Left colon (tissue), 2 donors: ENCODE measurements at regions not wholly inside any gene's neighbourhood (a gene's known extent, or its start where the extent isn't known, plus 50 kb on each side); places are given as distances from the start of the nearest gene placed in this dataset.
"Not testable (repeated sequence)": the region's sequence is repeated elsewhere in the genome, so short reads cannot be mapped to it uniquely, and the experiment has no call there.

ENCODE experiments used
- ATAC-seq: fragments of 200-7000 bp; cut with Tn5 transposase; one replicate; pipeline ENCODE4 v1.9.1; 2020; ENCODE audit warnings: mild to moderate bottlenecking, moderate library complexity
- DNase-seq, 2 donors: peaks; one replicate each; pipeline ENCODE4 v3.0.0-alpha.2; 2020
- intact Hi-C, 2 donors: fragments of 100-400 bp; cut with DNase I in 1 of 2; cut with micrococcal nuclease in 1 of 2; formaldehyde crosslinking; loops; one replicate each; pipeline versions ENCODE4 v1.11.2 to v1.14.0; 2022; cut with DNase I, micrococcal nuclease
- donor health status: DM: no; HTN: no; CAD: no.
- donor health status: DM: yes; HTN: yes; CAD: no.

- DNase-seq (peak; percentile 66 to 85), ATAC-seq (peak; percentile 91)
- intact Hi-C loops = no loop called here
Observed at GRCh38 chr13:22925881-22926747, 254.7 kb upstream of the SGCG start.

- intact Hi-C loops = no loop called here
- ATAC-seq = peak; percentile 9
- DNase-seq = no peak
Observed at GRCh38 chr13:22926748-22927400, 253.9 kb upstream of the SGCG start.

- intact Hi-C loops = not testable (repeated sequence)
- ATAC-seq = peak; percentile 43
Observed at GRCh38 chr13:22927845-22928244, 252.9 kb upstream of the SGCG start.

GRCh38 chr13:22929381-22930126, 251.2 kb upstream of the SGCG start:
- ATAC-seq (no peak), DNase-seq (no peak)
- intact Hi-C loops = loop anchor here in 1 of 2 donors (10.0 kb wide), 1 partner anchor 1425 kb away; no protein-coding TSS in a partner anchor

More at GRCh38 chr13:22927845-22928244, 252.9 kb upstream of the SGCG start:
- not testable (repeated sequence) for DNase-seq

GRCh38 chr13:22931576-22931975, 249.2 kb upstream of the SGCG start:
- DNase-seq (no peak), ATAC-seq (no peak)
- intact Hi-C loops = loop anchor here in 1 of 2 donors (10.0 kb wide), 1 partner anchor 1423 kb away; no protein-coding TSS in a partner anchor

GRCh38 chr13:22932632-22933412, 248.0 kb upstream of the SGCG start:
- ATAC-seq, DNase-seq: not testable (repeated sequence)
- intact Hi-C loops = loop anchor here in 1 of 2 donors (10.0 kb wide), 1 partner anchor 1422 kb away; no protein-coding TSS in a partner anchor

GRCh38 chr13:22933571-22934181, 247.1 kb upstream of the SGCG start:
- intact Hi-C loops = loop anchor here in 1 of 2 donors (10.0 kb wide), 1 partner anchor 1421 kb away; no protein-coding TSS in a partner anchor
- ATAC-seq = no peak
- no peak for DNase-seq

- DNase-seq = no peak
- no peak for ATAC-seq
- intact Hi-C loops = loop anchor here in 1 of 2 donors (10.0 kb wide), 1 partner anchor 1420 kb away; no protein-coding TSS in a partner anchor
Observed at GRCh38 chr13:22934744-22935523, 245.8 kb upstream of the SGCG start.

GRCh38 chr13:22936228-22936627, 244.6 kb upstream of the SGCG start:
- ATAC-seq (no peak), DNase-seq (no peak)
- intact Hi-C loops = loop anchor here in 1 of 2 donors (10.0 kb wide), 1 partner anchor 1419 kb away; no protein-coding TSS in a partner anchor

- no peak for DNase-seq
- no peak for ATAC-seq
- intact Hi-C loops = loop anchor here in 1 of 2 donors (10.0 kb wide), 1 partner anchor 1418 kb away; no protein-coding TSS in a partner anchor
Observed at GRCh38 chr13:22937241-22937640, 243.5 kb upstream of the SGCG start.

GRCh38 chr13:22937953-22938352, 242.8 kb upstream of the SGCG start:
- no peak for ATAC-seq
- no peak for DNase-seq
- intact Hi-C loops = loop anchor here in 1 of 2 donors (10.0 kb wide), 1 partner anchor 1417 kb away; no protein-coding TSS in a partner anchor

- DNase-seq = no peak
- intact Hi-C loops = loop anchor here in 1 of 2 donors (10.0 kb wide), 1 partner anchor 1416 kb away; no protein-coding TSS in a partner anchor
- ATAC-seq = no peak
Observed at GRCh38 chr13:22938576-22938975, 242.2 kb upstream of the SGCG start.

GRCh38 chr13:22939157-22939556, 241.6 kb upstream of the SGCG start:
- DNase-seq (no peak), ATAC-seq (no peak)
- intact Hi-C loops = loop anchor here in 1 of 2 donors (10.0 kb wide), 1 partner anchor 1416 kb away; no protein-coding TSS in a partner anchor

GRCh38 chr13:22940090-22940710, 240.6 kb upstream of the SGCG start:
- ATAC-seq (no peak), DNase-seq (no peak)
- intact Hi-C loops = loop anchor here in 1 of 2 donors (10.0 kb wide), 1 partner anchor 1425 kb away; no protein-coding TSS in a partner anchor

- intact Hi-C loops = loop anchor here in 1 of 2 donors (10.0 kb wide), 1 partner anchor 1424 kb away; no protein-coding TSS in a partner anchor
- no peak for ATAC-seq
- DNase-seq = no peak
Observed at GRCh38 chr13:22940736-22941135, 240.0 kb upstream of the SGCG start.

GRCh38 chr13:22941495-22941894, 239.3 kb upstream of the SGCG start:
- ATAC-seq, DNase-seq: not testable (repeated sequence)
- intact Hi-C loops = loop anchor here in 1 of 2 donors (10.0 kb wide), 1 partner anchor 1423 kb away; no protein-coding TSS in a partner anchor
